Neural crest cell (in vitro differentiated cells): ENCODE measurements at regions not wholly inside any gene's neighbourhood (a gene's known extent, or its start where the extent isn't known, plus 50 kb on each side); places are given as distances from the start of the nearest gene placed in this dataset.
"Not testable (repeated sequence)": the region's sequence is repeated elsewhere in the genome, so short reads cannot be mapped to it uniquely, and the experiment has no call there.

Experiments used
- DNase-seq: peaks from one replicate; pipeline ENCODE4 v3.0.0; 2021; ENCODE audit warnings: low read depth, mixed read lengths, low spot score
- H3K27ac Mint-ChIP-seq: one replicate; pipeline ENCODE4 v1.8.0; 2021; ENCODE audit warnings: mild to moderate bottlenecking, mixed read lengths; ENCODE audit not compliant: unreplicated experiment
- H3K27me3 Mint-ChIP-seq: 2 replicates; pipeline ENCODE4 v1.8.0; 2021; ENCODE audit warnings: low read depth, mild to moderate bottlenecking, mixed read lengths
- H3K36me3 Mint-ChIP-seq: 2 replicates; pipeline ENCODE4 v1.8.0; 2021; ENCODE audit warnings: low read depth, mild to moderate bottlenecking, mixed read lengths
- H3K4me1 Mint-ChIP-seq: 2 replicates; pipeline ENCODE4 v1.8.0; 2021; ENCODE audit warnings: mixed read lengths
- H3K4me3 Mint-ChIP-seq: one replicate; pipeline ENCODE4 v1.8.0; 2021; ENCODE audit warnings: mild to moderate bottlenecking, mixed read lengths
- H3K9me3 Mint-ChIP-seq: 2 replicates; pipeline ENCODE4 v1.8.0; 2021; ENCODE audit warnings: mixed read lengths
- TF ChIP-seq, protein P1 (sequence below): fragments of 200-600 bp; sonication (generic); conservative IDR thresholded peaks from 2 replicates; pipeline ENCODE4 v1.5.0; 2021; ENCODE audit warnings: antibody characterized with exemption, mild to moderate bottlenecking

DNA sequence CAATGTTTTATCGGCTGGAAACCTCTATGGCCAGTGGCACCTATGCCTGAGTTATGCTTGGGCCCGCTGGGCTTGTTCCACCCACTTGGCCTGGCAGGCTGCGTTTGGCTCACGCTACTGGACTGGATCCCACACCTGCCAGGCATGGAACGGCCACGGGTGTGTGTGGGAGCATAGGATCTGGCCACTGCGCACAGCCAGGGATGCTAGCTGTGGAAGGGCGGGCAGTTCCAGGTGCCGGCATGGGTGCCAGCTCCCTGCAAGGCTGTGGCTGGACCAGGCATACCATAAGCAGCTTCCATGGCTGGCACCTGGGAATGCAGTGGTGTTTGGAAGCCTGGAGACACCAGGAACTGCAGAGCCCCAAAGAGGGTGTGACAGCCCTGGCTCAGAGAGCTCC lies 1063.9 kb upstream of the ACO1 start:
- no peaks in the 10 kb centered on the region for H3K9me3 Mint-ChIP-seq
- no peak for DNase-seq
- H3K4me3 Mint-ChIP-seq: no peak overlapping the region
- H3K27me3 Mint-ChIP-seq: no peaks in the 10 kb centered on the region
- H3K36me3 Mint-ChIP-seq: no peaks in the 10 kb centered on the region
- no peak overlapping the region for H3K27ac Mint-ChIP-seq
- TF ChIP-seq, protein P1, sequence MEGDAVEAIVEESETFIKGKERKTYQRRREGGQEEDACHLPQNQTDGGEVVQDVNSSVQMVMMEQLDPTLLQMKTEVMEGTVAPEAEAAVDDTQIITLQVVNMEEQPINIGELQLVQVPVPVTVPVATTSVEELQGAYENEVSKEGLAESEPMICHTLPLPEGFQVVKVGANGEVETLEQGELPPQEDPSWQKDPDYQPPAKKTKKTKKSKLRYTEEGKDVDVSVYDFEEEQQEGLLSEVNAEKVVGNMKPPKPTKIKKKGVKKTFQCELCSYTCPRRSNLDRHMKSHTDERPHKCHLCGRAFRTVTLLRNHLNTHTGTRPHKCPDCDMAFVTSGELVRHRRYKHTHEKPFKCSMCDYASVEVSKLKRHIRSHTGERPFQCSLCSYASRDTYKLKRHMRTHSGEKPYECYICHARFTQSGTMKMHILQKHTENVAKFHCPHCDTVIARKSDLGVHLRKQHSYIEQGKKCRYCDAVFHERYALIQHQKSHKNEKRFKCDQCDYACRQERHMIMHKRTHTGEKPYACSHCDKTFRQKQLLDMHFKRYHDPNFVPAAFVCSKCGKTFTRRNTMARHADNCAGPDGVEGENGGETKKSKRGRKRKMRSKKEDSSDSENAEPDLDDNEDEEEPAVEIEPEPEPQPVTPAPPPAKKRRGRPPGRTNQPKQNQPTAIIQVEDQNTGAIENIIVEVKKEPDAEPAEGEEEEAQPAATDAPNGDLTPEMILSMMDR: no peak
- no peaks in the 10 kb centered on the region for H3K4me1 Mint-ChIP-seq

DNA sequence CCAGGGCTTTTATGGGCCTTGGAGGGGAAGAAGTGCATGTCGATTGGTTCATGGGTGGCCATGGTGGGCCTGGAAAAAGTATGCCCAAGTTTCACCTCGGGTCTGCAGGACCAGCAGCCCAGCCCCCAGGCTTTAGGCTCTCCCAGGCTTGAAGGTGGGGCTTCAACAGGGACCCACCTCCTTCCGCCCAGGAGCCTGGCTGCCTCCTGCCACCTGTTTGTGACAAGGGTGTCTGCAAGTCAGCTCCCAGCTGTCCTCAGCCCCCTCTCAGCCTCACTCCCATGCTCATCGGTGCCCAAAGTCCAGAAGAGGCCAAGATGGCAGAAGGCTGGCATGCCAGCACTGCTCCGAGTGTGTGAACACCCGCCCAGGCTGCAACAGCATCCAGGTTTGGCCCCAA lies 1063.2 kb upstream of the ACO1 start:
- Mint-ChIP-seq H3K4me1 (no peaks in the 10 kb centered on the region), H3K9me3 (no peaks in the 10 kb centered on the region), H3K36me3 (no peaks in the 10 kb centered on the region), H3K27ac (no peak overlapping the region), H3K4me3 (no peak overlapping the region), H3K27me3 (no peaks in the 10 kb centered on the region)
- TF ChIP-seq, protein P1: no peak
- DNase-seq: no peak

DNA sequence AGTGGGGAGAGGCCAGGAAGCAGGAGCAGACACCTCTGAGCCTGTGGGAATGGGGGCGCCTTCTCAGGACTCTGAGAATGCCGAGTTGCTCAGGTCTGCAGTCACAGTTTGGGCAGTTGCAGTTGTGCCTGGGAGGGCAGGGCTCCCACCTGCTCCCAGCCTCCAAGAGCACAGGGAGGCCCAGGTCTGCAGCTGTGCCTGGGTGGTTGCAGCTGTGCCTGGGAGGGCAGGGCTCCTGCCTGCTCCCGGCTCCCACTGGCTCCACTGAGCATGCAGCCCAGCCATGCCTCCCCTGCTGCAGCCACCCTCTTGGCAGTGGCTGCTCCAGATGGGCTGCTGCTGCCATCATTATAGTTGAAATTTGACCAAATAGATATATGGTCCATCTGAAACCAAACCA lies 1062.8 kb upstream of the ACO1 start:
- H3K27ac Mint-ChIP-seq: no peak overlapping the region
- H3K9me3 Mint-ChIP-seq: no peaks in the 10 kb centered on the region
- TF ChIP-seq, protein P1: no peak
- no peaks in the 10 kb centered on the region for H3K27me3 Mint-ChIP-seq
- H3K4me3 Mint-ChIP-seq: no peak overlapping the region
- no peak for DNase-seq
- no peaks in the 10 kb centered on the region for H3K4me1 Mint-ChIP-seq
- no peaks in the 10 kb centered on the region for H3K36me3 Mint-ChIP-seq

DNA sequence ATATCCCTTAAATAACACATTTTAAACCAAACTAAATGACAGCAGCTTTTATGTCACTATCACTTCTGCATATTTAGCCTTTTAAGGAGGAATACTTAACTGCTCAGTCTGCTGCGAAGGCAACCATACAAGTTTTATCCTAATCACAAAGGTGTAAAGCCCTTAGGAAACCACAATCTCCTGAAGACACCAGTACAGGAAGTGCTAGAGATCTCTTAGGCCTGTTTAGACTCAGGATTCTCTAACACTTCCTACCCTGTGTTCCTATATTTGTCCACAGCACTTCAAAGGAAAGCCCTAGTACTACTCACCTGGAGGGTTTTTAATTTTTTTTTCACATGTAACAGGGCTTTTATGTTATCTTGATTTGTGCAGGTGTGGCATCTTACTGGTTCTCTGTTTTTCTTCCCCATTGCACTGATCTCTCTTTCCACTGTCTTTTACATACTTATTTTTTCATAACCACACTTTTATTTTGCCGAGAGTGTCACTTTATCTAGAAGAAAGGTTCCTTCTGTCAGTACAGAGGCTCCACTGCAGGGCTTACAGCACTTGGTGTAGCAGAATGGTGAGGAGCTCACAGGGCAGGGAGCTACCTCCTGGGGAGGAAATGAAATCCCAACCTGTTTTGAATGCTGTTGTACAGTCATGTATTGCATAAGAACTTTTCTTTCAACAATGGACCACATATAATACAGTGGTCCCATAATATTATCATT lies 1060.6 kb upstream of the ACO1 start:
- TF ChIP-seq, protein P1: no peak
- Mint-ChIP-seq H3K36me3 (no peaks in the 10 kb centered on the region), H3K27ac (no peak overlapping the region), H3K9me3 (peaks cover 6% of the 10 kb centered on the region), H3K27me3 (no peaks in the 10 kb centered on the region), H3K4me3 (no peak overlapping the region), H3K4me1 (no peaks in the 10 kb centered on the region)
- DNase-seq: no peak

DNA sequence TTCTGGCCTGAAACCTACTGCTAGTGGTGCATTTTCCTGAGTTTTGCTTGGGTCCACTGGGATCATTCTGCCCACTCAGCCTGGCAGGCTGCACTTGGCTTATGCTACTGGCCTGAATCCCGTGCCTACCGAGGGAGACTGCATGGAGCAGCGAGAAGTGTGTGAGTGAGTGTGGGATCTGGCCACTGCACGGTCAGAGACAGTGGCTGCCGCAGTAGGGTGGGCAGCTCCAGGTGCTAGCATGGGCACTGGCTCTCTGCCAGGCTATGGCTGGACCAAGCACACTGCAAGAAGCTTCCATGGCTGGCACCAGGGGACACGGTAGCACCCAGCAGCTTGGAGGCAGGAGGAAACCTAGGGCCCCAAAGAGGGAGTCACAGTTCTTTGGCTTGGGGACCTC lies 1058.7 kb upstream of the ACO1 start:
- Mint-ChIP-seq H3K4me3 (no peak overlapping the region), H3K36me3 (no peaks in the 10 kb centered on the region), H3K27ac (no peak overlapping the region), H3K9me3 (peaks cover 6% of the 10 kb centered on the region), H3K27me3 (no peaks in the 10 kb centered on the region), H3K4me1 (no peaks in the 10 kb centered on the region)
- DNase-seq: no peak
- TF ChIP-seq, protein P1: no peak

DNA sequence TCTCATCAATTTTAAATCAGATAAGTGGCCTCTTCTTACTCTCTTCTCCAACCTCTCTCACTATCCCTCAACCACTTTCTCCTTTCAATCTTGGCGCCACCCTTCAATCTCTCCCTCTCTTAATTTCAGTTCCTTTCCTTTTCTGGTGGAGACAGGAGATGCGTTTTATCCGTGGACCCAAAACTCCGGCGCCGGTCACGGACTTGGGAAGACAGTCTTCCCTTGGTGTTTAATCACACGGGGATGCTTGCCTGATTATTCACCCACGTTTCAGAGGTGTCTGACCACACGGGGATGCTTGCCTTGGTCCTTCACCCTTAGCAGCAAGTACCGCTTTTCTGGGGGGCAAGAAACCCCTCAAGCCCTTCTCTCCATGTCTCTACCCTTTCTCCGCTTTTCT lies 1057.6 kb upstream of the ACO1 start:
- not testable (repeated sequence) for DNase-seq, H3K27me3 Mint-ChIP-seq, H3K4me1 Mint-ChIP-seq, H3K36me3 Mint-ChIP-seq, H3K9me3 Mint-ChIP-seq, H3K27ac Mint-ChIP-seq, H3K4me3 Mint-ChIP-seq
